Lower lobe of right lung (tissue), 2 donors: ENCODE measurements at regions not wholly inside any gene's neighbourhood (a gene's known extent, or its start where the extent isn't known, plus 50 kb on each side); places are given as distances from the start of the nearest gene placed in this dataset.
"Not testable (repeated sequence)": the region's sequence is repeated elsewhere in the genome, so short reads cannot be mapped to it uniquely, and the experiment has no call there.

Experiments used
- ATAC-seq, 2 donors: fragments of 200-7000 bp; cut with Tn5 transposase; one replicate each; pipeline ENCODE4 v1.9.1; 2020 to 2022; ENCODE audit warnings: mild to moderate bottlenecking in 2 of 2, moderate library complexity in 2 of 2
- DNase-seq: peaks from one replicate; pipeline ENCODE4 v3.0.0-alpha.2; 2020
- H3K27ac ChIP-seq: fragments of 200-600 bp; one replicate; pipeline ENCODE4 v1.8.0; 2022
- H3K27me3 ChIP-seq: fragments of 200-600 bp; one replicate; pipeline ENCODE4 v1.8.0; 2022; ENCODE audit warnings: low read depth
- H3K36me3 ChIP-seq: fragments of 200-600 bp; one replicate; pipeline ENCODE4 v1.8.0; 2022; ENCODE audit warnings: mild to moderate bottlenecking
- H3K4me1 ChIP-seq: fragments of 200-600 bp; one replicate; pipeline ENCODE4 v1.8.0; 2022
- H3K4me3 ChIP-seq: fragments of 200-600 bp; one replicate; pipeline ENCODE4 v1.8.0; 2022; ENCODE audit warnings: mild to moderate bottlenecking
- H3K9me3 ChIP-seq: fragments of 200-600 bp; one replicate; pipeline ENCODE4 v1.8.0; 2022
- intact Hi-C: fragments of 100-400 bp; cut with DNase I; formaldehyde crosslinking; loops from one replicate; pipeline ENCODE4 v1.11.0; 2022
- TF ChIP-seq, protein P1 (sequence below): fragments of 200-600 bp; IDR thresholded peaks from one replicate; pipeline ENCODE4 v1.8.0; 2022; ENCODE audit warnings: antibody characterized with exemption, mild to moderate bottlenecking
- donor health status: DM: no; HTN: yes; CAD: no; lungs with severe emphysema.

- intact Hi-C loops: no loop called here
- no peak for ATAC-seq
Measured at GRCh38 chr3:18529631-18530030, 104.5 kb upstream of the SATB1 start.

DNA sequence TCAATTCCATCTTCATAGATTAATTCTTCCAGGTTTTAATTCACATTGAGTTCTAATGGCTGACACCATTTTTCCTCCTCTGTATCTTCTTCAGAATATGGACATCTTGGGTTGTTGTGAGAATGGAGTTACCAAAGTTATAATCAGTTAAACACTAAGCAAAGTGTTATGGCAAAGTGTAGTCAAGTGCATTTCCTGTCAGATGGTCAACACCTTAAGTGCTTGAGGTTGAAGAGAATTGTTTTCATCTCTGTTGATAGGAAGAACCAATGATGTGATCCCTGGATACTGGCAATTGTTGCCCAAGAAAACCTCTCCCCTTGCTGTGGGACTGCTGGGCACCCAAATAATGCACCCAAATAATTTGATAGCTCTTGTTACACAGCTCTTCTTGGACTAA is 102.6 kb upstream of the SATB1 start:
- H3K36me3 ChIP-seq: no peaks in the 10 kb centered on the region
- TF ChIP-seq, protein P1, sequence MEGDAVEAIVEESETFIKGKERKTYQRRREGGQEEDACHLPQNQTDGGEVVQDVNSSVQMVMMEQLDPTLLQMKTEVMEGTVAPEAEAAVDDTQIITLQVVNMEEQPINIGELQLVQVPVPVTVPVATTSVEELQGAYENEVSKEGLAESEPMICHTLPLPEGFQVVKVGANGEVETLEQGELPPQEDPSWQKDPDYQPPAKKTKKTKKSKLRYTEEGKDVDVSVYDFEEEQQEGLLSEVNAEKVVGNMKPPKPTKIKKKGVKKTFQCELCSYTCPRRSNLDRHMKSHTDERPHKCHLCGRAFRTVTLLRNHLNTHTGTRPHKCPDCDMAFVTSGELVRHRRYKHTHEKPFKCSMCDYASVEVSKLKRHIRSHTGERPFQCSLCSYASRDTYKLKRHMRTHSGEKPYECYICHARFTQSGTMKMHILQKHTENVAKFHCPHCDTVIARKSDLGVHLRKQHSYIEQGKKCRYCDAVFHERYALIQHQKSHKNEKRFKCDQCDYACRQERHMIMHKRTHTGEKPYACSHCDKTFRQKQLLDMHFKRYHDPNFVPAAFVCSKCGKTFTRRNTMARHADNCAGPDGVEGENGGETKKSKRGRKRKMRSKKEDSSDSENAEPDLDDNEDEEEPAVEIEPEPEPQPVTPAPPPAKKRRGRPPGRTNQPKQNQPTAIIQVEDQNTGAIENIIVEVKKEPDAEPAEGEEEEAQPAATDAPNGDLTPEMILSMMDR: no peak
- DNase-seq (no peak), ATAC-seq (no peak)
- intact Hi-C loops: no loop called here
- no peak overlapping the region for H3K4me3 ChIP-seq
- no peaks in the 10 kb centered on the region for H3K27me3 ChIP-seq
- H3K27ac ChIP-seq: no peak overlapping the region
- no peaks in the 10 kb centered on the region for H3K4me1 ChIP-seq
- no peaks in the 10 kb centered on the region for H3K9me3 ChIP-seq

More at GRCh38 chr3:18529631-18530030, 104.5 kb upstream of the SATB1 start:
- Histone ChIP-seq H3K9me3 (no peaks in the 10 kb centered on the region), H3K27ac (no peak overlapping the region), H3K4me1 (no peaks in the 10 kb centered on the region), H3K36me3 (no peaks in the 10 kb centered on the region), H3K27me3 (no peaks in the 10 kb centered on the region), H3K4me3 (no peak overlapping the region)
- TF ChIP-seq, protein P1: no peak
- DNase-seq: no peak

- DNase-seq (no peak), ATAC-seq (no peak)
- no peak overlapping the region for H3K27ac ChIP-seq
- H3K9me3 ChIP-seq: no peaks in the 10 kb centered on the region
- TF ChIP-seq, protein P1: no peak
- no peak overlapping the region for H3K4me3 ChIP-seq
- H3K4me1 ChIP-seq: no peaks in the 10 kb centered on the region
- intact Hi-C loops: no loop called here
- no peaks in the 10 kb centered on the region for H3K36me3 ChIP-seq
- no peaks in the 10 kb centered on the region for H3K27me3 ChIP-seq
Measured at GRCh38 chr3:18526667-18527066, 101.5 kb upstream of the SATB1 start.

DNA sequence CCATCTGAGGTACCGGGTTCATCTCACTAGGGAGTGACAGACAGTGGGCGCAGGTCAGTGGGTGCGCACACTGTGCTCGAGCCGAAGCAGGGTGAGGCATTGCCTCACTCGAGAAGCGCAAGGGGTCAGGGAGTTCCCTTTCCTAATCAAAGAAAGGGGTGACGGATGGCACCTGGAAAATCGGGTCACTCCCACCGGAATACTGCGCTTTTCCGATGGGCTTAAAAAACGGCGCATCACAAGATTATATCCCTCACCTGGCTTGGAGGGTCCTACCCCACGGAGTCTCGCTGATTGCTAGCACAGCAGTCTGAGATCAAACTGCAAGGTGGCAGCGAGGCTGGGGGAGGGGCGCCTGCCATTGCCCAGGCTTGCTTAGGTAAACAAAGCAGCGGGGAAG is 91.0 kb upstream of the SATB1 start:
- not testable (repeated sequence) for ATAC-seq, DNase-seq

GRCh38 chr3:18513091-18513490 is 88.0 kb upstream of the SATB1 start:
- Histone ChIP-seq H3K9me3 (no peaks in the 10 kb centered on the region), H3K36me3 (no peaks in the 10 kb centered on the region), H3K27me3 (no peaks in the 10 kb centered on the region), H3K4me3 (no peak overlapping the region), H3K27ac (no peak overlapping the region), H3K4me1 (no peaks in the 10 kb centered on the region)
- intact Hi-C loops: no loop called here
- no peak for DNase-seq
- no peak for ATAC-seq
- TF ChIP-seq, protein P1: no peak

More for the DNA sequence above, 91.0 kb upstream of the SATB1 start:
- intact Hi-C loops, H3K9me3 ChIP-seq, H3K27ac ChIP-seq, H3K4me3 ChIP-seq, H3K4me1 ChIP-seq, H3K36me3 ChIP-seq, H3K27me3 ChIP-seq: not testable (repeated sequence)

- no peak overlapping the region for H3K27ac ChIP-seq
- ATAC-seq (no peak), DNase-seq (no peak)
- TF ChIP-seq, protein P1: no peak
- intact Hi-C loops: no loop called here
- H3K27me3 ChIP-seq: no peaks in the 10 kb centered on the region
- no peaks in the 10 kb centered on the region for H3K9me3 ChIP-seq
- H3K4me1 ChIP-seq: no peaks in the 10 kb centered on the region
- H3K4me3 ChIP-seq: no peak overlapping the region
- H3K36me3 ChIP-seq: no peaks in the 10 kb centered on the region
Measured at GRCh38 chr3:18512007-18512406, 86.9 kb upstream of the SATB1 start.
